ENCODE measurements at regions not wholly inside any gene's neighbourhood (a gene's known extent, or its start where the extent isn't known, plus 50 kb on each side); places are given as distances from the start of the nearest gene placed in this dataset.

DNA sequence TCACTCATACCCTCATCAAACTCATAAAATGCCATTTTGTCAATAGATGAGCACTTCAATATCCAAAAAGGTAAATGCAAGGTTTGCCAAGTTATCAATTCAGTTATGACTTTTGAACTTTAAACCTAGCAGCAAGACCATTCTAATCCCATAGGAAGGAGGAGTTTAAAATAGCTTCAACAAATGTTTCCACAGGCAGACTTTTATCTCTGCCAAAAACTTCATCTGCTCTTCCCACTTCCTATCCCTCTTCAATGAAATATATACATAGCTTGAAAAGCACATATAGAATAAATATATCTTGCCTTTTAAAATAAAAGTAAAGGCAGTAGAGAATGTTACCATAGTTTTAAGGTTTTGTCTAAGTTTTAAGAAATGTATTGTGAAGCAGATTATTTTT, 1749.1 kb upstream of the SEL1L start:
- TF ChIP-seq POLR2A (IDR thresholded peaks at IDR 0.05): no peak
- TF ChIP-seq, protein P1, sequence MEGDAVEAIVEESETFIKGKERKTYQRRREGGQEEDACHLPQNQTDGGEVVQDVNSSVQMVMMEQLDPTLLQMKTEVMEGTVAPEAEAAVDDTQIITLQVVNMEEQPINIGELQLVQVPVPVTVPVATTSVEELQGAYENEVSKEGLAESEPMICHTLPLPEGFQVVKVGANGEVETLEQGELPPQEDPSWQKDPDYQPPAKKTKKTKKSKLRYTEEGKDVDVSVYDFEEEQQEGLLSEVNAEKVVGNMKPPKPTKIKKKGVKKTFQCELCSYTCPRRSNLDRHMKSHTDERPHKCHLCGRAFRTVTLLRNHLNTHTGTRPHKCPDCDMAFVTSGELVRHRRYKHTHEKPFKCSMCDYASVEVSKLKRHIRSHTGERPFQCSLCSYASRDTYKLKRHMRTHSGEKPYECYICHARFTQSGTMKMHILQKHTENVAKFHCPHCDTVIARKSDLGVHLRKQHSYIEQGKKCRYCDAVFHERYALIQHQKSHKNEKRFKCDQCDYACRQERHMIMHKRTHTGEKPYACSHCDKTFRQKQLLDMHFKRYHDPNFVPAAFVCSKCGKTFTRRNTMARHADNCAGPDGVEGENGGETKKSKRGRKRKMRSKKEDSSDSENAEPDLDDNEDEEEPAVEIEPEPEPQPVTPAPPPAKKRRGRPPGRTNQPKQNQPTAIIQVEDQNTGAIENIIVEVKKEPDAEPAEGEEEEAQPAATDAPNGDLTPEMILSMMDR (IDR thresholded peaks at IDR 0.05): no peak
- TF ChIP-seq POLR2AphosphoS5 (IDR thresholded peaks at IDR 0.05; ENCODE audit: insufficient read depth in 1 of 2, low read depth in 1 of 2): no peak

Measured in vagina (tissue), 2 donors.